Immature natural killer cell (primary cell): ENCODE measurements at regions not wholly inside any gene's neighbourhood (a gene's known extent, or its start where the extent isn't known, plus 50 kb on each side); places are given as distances from the start of the nearest gene placed in this dataset.
"Not testable (repeated sequence)": the region's sequence is repeated elsewhere in the genome, so short reads cannot be mapped to it uniquely, and the experiment has no call there.

Source experiments
- DNase-seq, 3 donors: peaks; one replicate each; pipeline ENCODE4 v3.0.0; 2022; ENCODE audit warnings: mixed read lengths in 1 of 3
- H3K27ac Mint-ChIP-seq, 6 donors: one replicate each; pipeline ENCODE4 v1.8.0; 2020; ENCODE audit warnings: mixed read lengths in 6 of 6, mild to moderate bottlenecking in 5 of 6, inconsistent platforms in 4 of 6, moderate library complexity in 3 of 6
- H3K27me3 Mint-ChIP-seq, 3 donors: one replicate each; pipeline ENCODE4 v1.8.0; 2020 to 2021; ENCODE audit warnings: low read depth in 3 of 3, mild to moderate bottlenecking in 3 of 3, mixed read lengths in 3 of 3, moderate library complexity in 3 of 3, inconsistent platforms in 1 of 3
- H3K36me3 Mint-ChIP-seq, 3 donors: one replicate each; pipeline ENCODE4 v1.8.0; 2020; ENCODE audit warnings: mixed read lengths in 3 of 3, inconsistent platforms in 2 of 3, mild to moderate bottlenecking in 2 of 3
- H3K4me1 Mint-ChIP-seq, 2 donors: one replicate each; pipeline ENCODE4 v1.8.0; 2020; ENCODE audit warnings: inconsistent platforms in 2 of 2, mild to moderate bottlenecking in 2 of 2, mixed read lengths in 2 of 2, moderate library complexity in 1 of 2
- H3K4me3 Mint-ChIP-seq, 5 donors: one replicate each; pipeline ENCODE4 v1.8.0; 2020; ENCODE audit warnings: mild to moderate bottlenecking in 5 of 5, mixed read lengths in 5 of 5, inconsistent platforms in 3 of 5, moderate library complexity in 3 of 5
- H3K9me3 Mint-ChIP-seq, 6 donors: one replicate each; pipeline ENCODE4 v1.8.0; 2020; ENCODE audit warnings: mild to moderate bottlenecking in 6 of 6, mixed read lengths in 6 of 6, inconsistent platforms in 4 of 6, moderate library complexity in 3 of 6

DNA sequence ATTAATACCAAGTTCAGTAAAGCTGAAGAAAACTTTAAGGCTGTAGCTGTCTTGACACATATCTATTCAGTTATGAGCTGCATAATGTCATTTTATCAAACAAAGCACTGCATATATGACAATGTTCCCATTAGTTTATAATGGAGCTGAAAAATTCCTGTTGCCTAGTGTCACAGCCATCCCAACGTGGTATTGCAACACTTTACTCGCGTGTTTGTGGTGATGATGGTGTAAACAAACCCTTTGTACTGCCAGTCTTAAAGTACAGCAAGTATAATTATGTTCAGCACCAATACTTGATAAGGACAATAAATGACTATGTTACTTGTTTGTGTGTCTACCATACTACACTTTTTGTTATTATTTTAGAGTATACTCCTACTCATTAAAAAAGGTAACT lies 1415.6 kb upstream of the PCDH7 start:
- no peak for DNase-seq
- Mint-ChIP-seq H3K27me3 (no peaks in the 10 kb centered on the region), H3K4me1 (no peaks in the 10 kb centered on the region), H3K36me3 (no peaks in the 10 kb centered on the region), H3K9me3 (peaks cover 2 to 49% (median 23%) of the 10 kb centered on the region in 6 donors), H3K27ac (no peak overlapping the region), H3K4me3 (no peak overlapping the region)

DNA sequence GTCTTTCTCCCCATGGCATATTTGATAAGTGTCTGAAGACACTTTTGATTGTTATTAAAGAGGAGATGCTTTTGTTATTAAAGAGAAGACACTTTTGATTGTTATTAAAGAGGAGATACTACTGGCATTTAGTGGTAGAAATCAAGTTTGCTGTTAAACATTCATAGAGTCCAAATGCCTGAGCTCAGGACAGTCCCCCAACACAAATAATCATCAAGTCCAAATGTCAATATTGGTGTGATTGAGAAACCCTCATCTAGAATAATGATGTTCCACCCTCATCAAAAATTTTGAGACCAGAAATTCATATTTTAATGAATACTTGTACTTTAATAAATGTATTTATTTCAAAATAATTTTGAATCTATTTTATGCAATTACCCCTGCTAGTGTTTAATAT lies 1412.9 kb upstream of the PCDH7 start:
- Mint-ChIP-seq H3K9me3 (peaks cover 2 to 41% (median 22%) of the 10 kb centered on the region in 6 donors), H3K4me3 (no peak overlapping the region), H3K27ac (no peak overlapping the region), H3K36me3 (no peaks in the 10 kb centered on the region), H3K27me3 (no peaks in the 10 kb centered on the region), H3K4me1 (no peaks in the 10 kb centered on the region)
- no peak for DNase-seq

- Mint-ChIP-seq H3K27me3 (no peaks in the 10 kb centered on the region), H3K36me3 (no peaks in the 10 kb centered on the region), H3K4me3 (no peak overlapping the region), H3K27ac (no peak overlapping the region), H3K4me1 (no peaks in the 10 kb centered on the region), H3K9me3 (peaks cover 2 to 40% (median 21%) of the 10 kb centered on the region in 6 donors)
- DNase-seq: no peak
Measured at GRCh38 chr4:29307755-29308154, 1412.4 kb upstream of the PCDH7 start.

- H3K9me3 Mint-ChIP-seq: peaks cover 3 to 36% (median 20%) of the 10 kb centered on the region in 6 donors
- no peaks in the 10 kb centered on the region for H3K4me1 Mint-ChIP-seq
- H3K36me3 Mint-ChIP-seq: no peaks in the 10 kb centered on the region
- DNase-seq: no peak
- H3K27ac Mint-ChIP-seq: no peak overlapping the region
- H3K27me3 Mint-ChIP-seq: no peaks in the 10 kb centered on the region
- H3K4me3 Mint-ChIP-seq: no peak overlapping the region
Measured at GRCh38 chr4:29309050-29309449, 1411.1 kb upstream of the PCDH7 start.

- Mint-ChIP-seq H3K9me3 (peaks cover 2 to 39% (median 19%) of the 10 kb centered on the region in 6 donors), H3K27ac (no peak overlapping the region), H3K4me3 (no peak overlapping the region), H3K36me3 (no peaks in the 10 kb centered on the region), H3K27me3 (no peaks in the 10 kb centered on the region), H3K4me1 (no peaks in the 10 kb centered on the region)
- DNase-seq: no peak
Measured at GRCh38 chr4:29310252-29310651, 1409.9 kb upstream of the PCDH7 start.

- no peaks in the 10 kb centered on the region for H3K4me1 Mint-ChIP-seq
- H3K27ac Mint-ChIP-seq: no peak overlapping the region
- peaks cover 2 to 33% (median 19%) of the 10 kb centered on the region in 6 donors for H3K9me3 Mint-ChIP-seq
- H3K4me3 Mint-ChIP-seq: no peak overlapping the region
- no peak for DNase-seq
- no peaks in the 10 kb centered on the region for H3K36me3 Mint-ChIP-seq
- no peaks in the 10 kb centered on the region for H3K27me3 Mint-ChIP-seq
Measured at GRCh38 chr4:29311247-29311646, 1408.9 kb upstream of the PCDH7 start.

DNA sequence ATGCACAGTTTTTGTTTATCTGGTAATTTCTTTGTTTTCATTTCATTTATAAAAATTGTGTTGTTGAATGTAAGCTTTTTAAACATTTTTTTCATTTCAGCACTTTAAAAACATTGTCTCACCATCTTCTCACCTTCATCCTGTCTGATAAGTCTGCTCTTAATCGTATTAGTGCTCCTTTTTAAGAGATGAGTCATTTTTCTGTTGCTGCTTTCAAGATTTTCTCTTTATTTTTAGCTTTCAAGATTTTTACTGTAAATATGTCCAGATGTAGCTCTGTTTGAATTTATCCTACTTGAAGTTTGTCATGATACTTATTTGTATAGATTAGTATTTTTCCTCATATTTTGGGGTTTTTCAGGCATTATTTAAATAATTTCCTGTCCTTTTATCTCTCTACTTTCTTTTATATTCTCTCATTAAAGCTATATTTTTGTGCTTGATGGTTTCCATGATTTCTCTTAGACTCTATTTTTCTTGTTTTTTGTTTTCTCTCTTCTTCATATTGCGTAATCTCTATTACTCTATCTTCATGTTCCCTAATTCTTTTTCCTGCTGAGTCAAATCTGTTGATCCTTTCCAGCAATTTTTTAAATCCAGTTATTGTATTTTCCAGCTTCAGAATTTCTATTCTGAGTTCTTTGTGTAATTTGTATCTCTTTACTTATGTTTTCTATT lies 1400.4 kb upstream of the PCDH7 start:
- no peaks in the 10 kb centered on the region for H3K27me3 Mint-ChIP-seq
- H3K36me3 Mint-ChIP-seq: no peaks in the 10 kb centered on the region
- H3K9me3 Mint-ChIP-seq: peaks cover 11 to 36% (median 25%) of the 10 kb centered on the region in 6 donors
- H3K4me3 Mint-ChIP-seq: no peak overlapping the region
- no peak overlapping the region for H3K27ac Mint-ChIP-seq
- DNase-seq: no peak
- H3K4me1 Mint-ChIP-seq: no peaks in the 10 kb centered on the region

GRCh38 chr4:29320947-29321620 lies 1399.1 kb upstream of the PCDH7 start:
- Mint-ChIP-seq H3K4me3 (no peak overlapping the region), H3K9me3 (peaks cover 11 to 39% (median 27%) of the 10 kb centered on the region in 6 donors)

GRCh38 chr4:29326004-29326403 lies 1394.2 kb upstream of the PCDH7 start:
- no peak for DNase-seq
- no peaks in the 10 kb centered on the region for H3K4me1 Mint-ChIP-seq
- H3K27ac Mint-ChIP-seq: no peak overlapping the region
- peaks cover 10 to 42% (median 21%) of the 10 kb centered on the region in 6 donors for H3K9me3 Mint-ChIP-seq
- H3K36me3 Mint-ChIP-seq: no peaks in the 10 kb centered on the region
- no peaks in the 10 kb centered on the region for H3K27me3 Mint-ChIP-seq
- H3K4me3 Mint-ChIP-seq: no peak overlapping the region

More at GRCh38 chr4:29320947-29321620, 1399.1 kb upstream of the PCDH7 start:
- DNase-seq: no peak
- Mint-ChIP-seq H3K27me3 (no peaks in the 10 kb centered on the region), H3K27ac (no peak overlapping the region), H3K36me3 (no peaks in the 10 kb centered on the region), H3K4me1 (no peaks in the 10 kb centered on the region)

- DNase-seq: no peak
- Mint-ChIP-seq H3K4me1 (no peaks in the 10 kb centered on the region), H3K9me3 (peaks cover 8 to 44% (median 26%) of the 10 kb centered on the region in 6 donors), H3K4me3 (no peak overlapping the region), H3K27ac (no peak overlapping the region), H3K36me3 (no peaks in the 10 kb centered on the region), H3K27me3 (no peaks in the 10 kb centered on the region)
Measured at GRCh38 chr4:29326816-29327215, 1393.4 kb upstream of the PCDH7 start.

- no peaks in the 10 kb centered on the region for H3K36me3 Mint-ChIP-seq
- no peaks in the 10 kb centered on the region for H3K27me3 Mint-ChIP-seq
- no peak overlapping the region for H3K4me3 Mint-ChIP-seq
- peaks cover 4 to 55% (median 30%) of the 10 kb centered on the region in 6 donors for H3K9me3 Mint-ChIP-seq
- no peaks in the 10 kb centered on the region for H3K4me1 Mint-ChIP-seq
- no peak for DNase-seq
- no peak overlapping the region for H3K27ac Mint-ChIP-seq
Measured at GRCh38 chr4:29336861-29337260, 1383.3 kb upstream of the PCDH7 start.

GRCh38 chr4:29372971-29373370 lies 1347.2 kb upstream of the PCDH7 start:
- Mint-ChIP-seq H3K27me3 (no peaks in the 10 kb centered on the region), H3K36me3 (peaks cover 0 to 3% (median 0%) of the 10 kb centered on the region in 3 donors), H3K4me1 (no peaks in the 10 kb centered on the region), H3K4me3 (no peak overlapping the region), H3K27ac (no peak overlapping the region), H3K9me3 (peaks cover 10 to 55% (median 24%) of the 10 kb centered on the region in 6 donors)
- no peak for DNase-seq

DNA sequence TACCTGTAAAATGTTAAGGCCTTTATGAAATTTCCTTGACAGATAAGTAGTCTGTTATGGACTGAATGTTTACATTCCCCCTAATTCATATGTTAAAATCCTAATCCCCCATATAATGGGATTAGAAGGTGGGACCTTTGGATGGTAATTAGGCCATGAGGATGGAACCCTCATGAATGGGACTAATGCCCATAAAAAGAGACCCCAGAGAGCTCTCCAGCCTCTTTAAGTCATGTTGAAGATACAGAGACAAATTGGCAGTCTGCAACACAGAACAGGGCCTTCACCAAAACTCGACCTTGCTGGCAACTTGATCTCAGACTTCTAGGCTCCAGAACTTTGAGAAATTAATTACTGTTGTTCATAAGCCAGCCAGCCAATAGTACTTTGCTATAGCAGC lies 1344.5 kb upstream of the PCDH7 start:
- H3K27ac Mint-ChIP-seq: no peak overlapping the region
- no peaks in the 10 kb centered on the region for H3K4me1 Mint-ChIP-seq
- no peak for DNase-seq
- no peak overlapping the region for H3K4me3 Mint-ChIP-seq
- no peaks in the 10 kb centered on the region for H3K27me3 Mint-ChIP-seq
- peaks cover 15 to 44% (median 25%) of the 10 kb centered on the region in 6 donors for H3K9me3 Mint-ChIP-seq
- peaks cover 0 to 3% (median 0%) of the 10 kb centered on the region in 3 donors for H3K36me3 Mint-ChIP-seq

DNA sequence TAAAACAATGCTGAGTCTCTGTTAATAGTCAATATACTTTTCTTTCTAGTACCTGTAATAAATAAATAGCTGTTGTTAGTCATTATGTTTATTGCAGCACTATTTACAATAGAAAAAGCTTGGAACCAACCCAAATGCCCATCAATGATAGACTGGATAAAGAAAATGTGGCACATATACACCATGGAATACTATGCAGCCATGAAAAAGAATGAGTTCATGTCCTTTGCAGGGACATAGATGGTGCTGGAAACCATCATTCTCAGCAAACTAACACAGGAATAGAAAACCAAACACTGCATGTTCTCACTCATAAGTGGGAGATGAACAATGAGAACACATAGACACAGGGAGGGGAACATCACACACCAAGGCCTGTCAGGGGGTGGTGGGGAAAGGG lies 1341.9 kb upstream of the PCDH7 start:
- not testable (repeated sequence) for H3K36me3 Mint-ChIP-seq, H3K4me1 Mint-ChIP-seq, H3K4me3 Mint-ChIP-seq, H3K27me3 Mint-ChIP-seq, DNase-seq, H3K27ac Mint-ChIP-seq
- H3K9me3 Mint-ChIP-seq: peaks cover 10 to 51% (median 20%) of the 10 kb centered on the region in 6 donors
